ENCODE measurements at regions not wholly inside any gene's neighbourhood (a gene's known extent, or its start where the extent isn't known, plus 50 kb on each side); places are given as distances from the start of the nearest gene placed in this dataset.

DNA sequence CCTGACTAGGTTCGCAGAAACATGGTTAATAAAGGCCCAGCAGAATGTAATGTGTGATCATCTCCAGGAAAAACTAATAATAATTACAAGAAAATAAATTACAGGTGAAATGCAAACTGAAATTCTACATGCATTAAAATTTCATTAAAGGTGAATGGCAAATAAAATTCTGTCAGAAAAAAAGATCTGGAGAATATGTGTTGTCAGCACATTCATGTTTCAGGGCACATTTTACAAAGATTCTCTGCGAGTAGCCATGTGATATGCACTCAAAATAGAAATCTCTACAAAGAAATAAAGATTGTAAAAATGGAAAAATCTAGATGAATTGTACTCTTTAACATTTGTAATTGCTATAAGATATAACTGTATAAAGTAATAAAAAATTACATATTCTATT is 765.2 kb downstream of the TMEM121 start:
- BruUV-seq (replicated peaks), result no TSS peak
- whole genome bisulfite sequencing (ENCODE audit: low lambda C conversion rate), result 2% methylated on average over 2 of the region's 2 CpGs

More for the DNA sequence above, 765.2 kb downstream of the TMEM121 start:
- ChIA-PET POLR2A (no interaction called here), CTCF (ENCODE audit: low intra/inter-chr PET ratio, low total read pairs) (no interaction called here)
- no peaks in the 10 kb centered on the region for H3K79me2 ChIP-seq (ENCODE audit: insufficient read depth, low read length)
- DNase-seq (ENCODE audit: low spot score), result no peak
- no peak for ATAC-seq
- no peaks in the 10 kb centered on the region for H3K36me3 ChIP-seq (replicated peaks in 1 of 2; ENCODE audit: control insufficient read depth in 1 of 2, insufficient read depth in 2 of 2, low read length in 2 of 2)
- H3K27ac ChIP-seq (ENCODE audit: extremely low read length, insufficient read depth, low read length), result no peak overlapping the region
- intact Hi-C loops (cut with micrococcal nuclease; ENCODE audit: unreplicated experiment), result no loop called here
- no peak for TF ChIP-seq HOXA9 (CRISPR knock-in tag; IDR thresholded peaks at IDR 0.05; ENCODE audit: borderline replicate concordance)
- no peak for TF ChIP-seq ZSCAN5A (CRISPR knock-in tag; IDR thresholded peaks at IDR 0.05; ENCODE audit: borderline replicate concordance)
- TF ChIP-seq MAFK (conservative IDR thresholded peaks at IDR 0.05 in 1 of 2, IDR thresholded peaks at IDR 0.05 in 1 of 2; ENCODE audit: low read length in 2 of 2), result peak; percentile 62 to 80
- TF ChIP-seq ZNF496 (CRISPR knock-in tag; IDR thresholded peaks at IDR 0.05; ENCODE audit: insufficient replicate concordance), result no peak
- TF ChIP-seq SNAI1 (CRISPR knock-in tag; IDR thresholded peaks at IDR 0.05; ENCODE audit: borderline replicate concordance), result no peak
- TF ChIP-seq, protein P1, sequence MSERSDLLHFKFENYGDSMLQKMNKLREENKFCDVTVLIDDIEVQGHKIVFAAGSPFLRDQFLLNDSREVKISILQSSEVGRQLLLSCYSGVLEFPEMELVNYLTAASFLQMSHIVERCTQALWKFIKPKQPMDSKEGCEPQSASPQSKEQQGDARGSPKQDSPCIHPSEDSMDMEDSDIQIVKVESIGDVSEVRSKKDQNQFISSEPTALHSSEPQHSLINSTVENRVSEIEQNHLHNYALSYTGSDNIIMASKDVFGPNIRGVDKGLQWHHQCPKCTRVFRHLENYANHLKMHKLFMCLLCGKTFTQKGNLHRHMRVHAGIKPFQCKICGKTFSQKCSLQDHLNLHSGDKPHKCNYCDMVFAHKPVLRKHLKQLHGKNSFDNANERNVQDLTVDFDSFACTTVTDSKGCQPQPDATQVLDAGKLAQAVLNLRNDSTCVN (CRISPR knock-in tag; IDR thresholded peaks at IDR 0.05; ENCODE audit: borderline replicate concordance), result no peak
- no peak for TF ChIP-seq YEATS4 (CRISPR knock-in tag; IDR thresholded peaks at IDR 0.05; ENCODE audit: borderline replicate concordance)
- no peak for TF ChIP-seq ZNF232 (CRISPR knock-in tag; IDR thresholded peaks at IDR 0.05; ENCODE audit: borderline replicate concordance)
- TF ChIP-seq, protein P2, sequence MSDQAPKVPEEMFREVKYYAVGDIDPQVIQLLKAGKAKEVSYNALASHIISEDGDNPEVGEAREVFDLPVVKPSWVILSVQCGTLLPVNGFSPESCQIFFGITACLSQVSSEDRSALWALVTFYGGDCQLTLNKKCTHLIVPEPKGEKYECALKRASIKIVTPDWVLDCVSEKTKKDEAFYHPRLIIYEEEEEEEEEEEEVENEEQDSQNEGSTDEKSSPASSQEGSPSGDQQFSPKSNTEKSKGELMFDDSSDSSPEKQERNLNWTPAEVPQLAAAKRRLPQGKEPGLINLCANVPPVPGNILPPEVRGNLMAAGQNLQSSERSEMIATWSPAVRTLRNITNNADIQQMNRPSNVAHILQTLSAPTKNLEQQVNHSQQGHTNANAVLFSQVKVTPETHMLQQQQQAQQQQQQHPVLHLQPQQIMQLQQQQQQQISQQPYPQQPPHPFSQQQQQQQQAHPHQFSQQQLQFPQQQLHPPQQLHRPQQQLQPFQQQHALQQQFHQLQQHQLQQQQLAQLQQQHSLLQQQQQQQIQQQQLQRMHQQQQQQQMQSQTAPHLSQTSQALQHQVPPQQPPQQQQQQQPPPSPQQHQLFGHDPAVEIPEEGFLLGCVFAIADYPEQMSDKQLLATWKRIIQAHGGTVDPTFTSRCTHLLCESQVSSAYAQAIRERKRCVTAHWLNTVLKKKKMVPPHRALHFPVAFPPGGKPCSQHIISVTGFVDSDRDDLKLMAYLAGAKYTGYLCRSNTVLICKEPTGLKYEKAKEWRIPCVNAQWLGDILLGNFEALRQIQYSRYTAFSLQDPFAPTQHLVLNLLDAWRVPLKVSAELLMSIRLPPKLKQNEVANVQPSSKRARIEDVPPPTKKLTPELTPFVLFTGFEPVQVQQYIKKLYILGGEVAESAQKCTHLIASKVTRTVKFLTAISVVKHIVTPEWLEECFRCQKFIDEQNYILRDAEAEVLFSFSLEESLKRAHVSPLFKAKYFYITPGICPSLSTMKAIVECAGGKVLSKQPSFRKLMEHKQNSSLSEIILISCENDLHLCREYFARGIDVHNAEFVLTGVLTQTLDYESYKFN (CRISPR knock-in tag; conservative IDR thresholded peaks at IDR 0.05), result no peak
- no peak for TF ChIP-seq KDM3A (CRISPR knock-in tag; IDR thresholded peaks at IDR 0.05; ENCODE audit: low read depth)
- no peak for TF ChIP-seq SMARCE1 (IDR thresholded peaks at IDR 0.05; ENCODE audit: borderline replicate concordance)
- TF ChIP-seq ARNT (IDR thresholded peaks at IDR 0.05), result no peak
- TF ChIP-seq MAFF (IDR thresholded peaks at IDR 0.05; ENCODE audit: low read depth, low read length), result peak; percentile 64
- no peak overlapping the region for H3K9ac ChIP-seq (ENCODE audit: insufficient read depth, low read depth, low read length)
- no peaks in the 10 kb centered on the region for H4K20me1 ChIP-seq (ENCODE audit: insufficient read depth, low read length)
- no peaks in the 10 kb centered on the region for H3K27me3 ChIP-seq (ENCODE audit: control insufficient read depth in 1 of 2, insufficient read depth in 2 of 2, low read length in 2 of 2)
- H3K4me2 ChIP-seq (ENCODE audit: low read depth, low read length), result no peak overlapping the region
- FAIRE-seq, result no peak
- H2AFZ ChIP-seq (ENCODE audit: low read length), result no peak overlapping the region
- in situ Hi-C loops (cut with HindIII; ENCODE audit: extremely low pct_ligation_motif_present, low pct_unique_long_range_greater_than_20kb), result no loop called here
- no peaks in the 10 kb centered on the region for H3K4me1 ChIP-seq (ENCODE audit: insufficient read depth, low read length)
- no peaks in the 10 kb centered on the region for H3K9me3 ChIP-seq (ENCODE audit: low read length)
- no peak overlapping the region for H3K4me3 ChIP-seq (replicated peaks in 1 of 3; ENCODE audit: insufficient read depth in 1 of 3, low read depth in 2 of 3, low read length in 3 of 3)

All from HepG2 (cell line).